ENCODE measurements at regions not wholly inside any gene's neighbourhood (a gene's known extent, or its start where the extent isn't known, plus 50 kb on each side); places are given as distances from the start of the nearest gene placed in this dataset.

DNA sequence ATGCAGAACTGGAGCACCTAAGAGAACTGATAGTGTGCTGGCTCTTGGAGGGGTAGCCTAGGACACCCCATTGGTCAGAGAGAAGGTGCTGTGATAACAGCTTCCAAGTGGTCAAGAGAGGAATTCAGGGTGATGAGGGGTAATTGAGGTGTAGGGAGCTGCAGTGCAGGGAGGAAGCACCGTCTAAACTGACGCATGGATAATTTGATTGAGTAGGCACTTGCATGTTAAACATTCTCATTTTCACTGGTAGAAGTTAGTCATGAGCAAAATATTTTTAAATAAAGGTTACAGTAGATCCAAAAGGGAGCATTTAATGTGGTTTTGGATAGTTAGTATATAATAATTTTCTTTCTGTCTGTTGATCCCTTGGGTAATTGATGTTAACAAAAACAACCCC, 155.1 kb upstream of the TCF4 start:
- TF ChIP-seq EZH2 (optimal IDR thresholded peaks at IDR 0.05; ENCODE audit: low read depth, low read length) (no peak), EZH2phosphoT487 (IDR thresholded peaks at IDR 0.05; ENCODE audit: low read length) (no peak)
- TF ChIP-seq, protein P1, sequence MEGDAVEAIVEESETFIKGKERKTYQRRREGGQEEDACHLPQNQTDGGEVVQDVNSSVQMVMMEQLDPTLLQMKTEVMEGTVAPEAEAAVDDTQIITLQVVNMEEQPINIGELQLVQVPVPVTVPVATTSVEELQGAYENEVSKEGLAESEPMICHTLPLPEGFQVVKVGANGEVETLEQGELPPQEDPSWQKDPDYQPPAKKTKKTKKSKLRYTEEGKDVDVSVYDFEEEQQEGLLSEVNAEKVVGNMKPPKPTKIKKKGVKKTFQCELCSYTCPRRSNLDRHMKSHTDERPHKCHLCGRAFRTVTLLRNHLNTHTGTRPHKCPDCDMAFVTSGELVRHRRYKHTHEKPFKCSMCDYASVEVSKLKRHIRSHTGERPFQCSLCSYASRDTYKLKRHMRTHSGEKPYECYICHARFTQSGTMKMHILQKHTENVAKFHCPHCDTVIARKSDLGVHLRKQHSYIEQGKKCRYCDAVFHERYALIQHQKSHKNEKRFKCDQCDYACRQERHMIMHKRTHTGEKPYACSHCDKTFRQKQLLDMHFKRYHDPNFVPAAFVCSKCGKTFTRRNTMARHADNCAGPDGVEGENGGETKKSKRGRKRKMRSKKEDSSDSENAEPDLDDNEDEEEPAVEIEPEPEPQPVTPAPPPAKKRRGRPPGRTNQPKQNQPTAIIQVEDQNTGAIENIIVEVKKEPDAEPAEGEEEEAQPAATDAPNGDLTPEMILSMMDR (IDR thresholded peaks at IDR 0.05; ENCODE audit: low read length) = no peak

Data from MM.1S (cell line).